ENCODE measurements at regions not wholly inside any gene's neighbourhood (a gene's known extent, or its start where the extent isn't known, plus 50 kb on each side); places are given as distances from the start of the nearest gene placed in this dataset.
A peak's percentile ranks its signal among the peaks of the same experiment; 100 is the strongest.

DNA sequence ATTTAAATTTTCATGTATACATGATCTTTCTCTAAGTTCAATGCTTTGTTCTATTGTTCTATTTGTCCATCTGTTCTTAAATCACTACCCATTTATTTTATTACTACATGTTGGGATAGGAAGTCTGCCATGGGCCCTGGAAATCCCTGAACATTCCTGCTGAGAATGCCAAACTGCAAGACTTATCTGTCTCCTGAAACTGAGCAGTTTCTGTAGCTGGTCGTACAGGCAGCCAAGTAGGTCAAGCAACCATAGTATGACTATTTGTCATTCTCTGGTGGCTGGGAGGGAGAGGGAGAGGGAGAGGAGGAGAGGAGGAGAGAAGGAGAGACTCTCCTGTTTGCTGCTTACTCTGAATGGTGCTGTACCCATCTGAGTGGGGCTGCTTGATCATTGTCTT is 82.8 kb upstream of the SNX19 start:
- TF ChIP-seq, protein P1, sequence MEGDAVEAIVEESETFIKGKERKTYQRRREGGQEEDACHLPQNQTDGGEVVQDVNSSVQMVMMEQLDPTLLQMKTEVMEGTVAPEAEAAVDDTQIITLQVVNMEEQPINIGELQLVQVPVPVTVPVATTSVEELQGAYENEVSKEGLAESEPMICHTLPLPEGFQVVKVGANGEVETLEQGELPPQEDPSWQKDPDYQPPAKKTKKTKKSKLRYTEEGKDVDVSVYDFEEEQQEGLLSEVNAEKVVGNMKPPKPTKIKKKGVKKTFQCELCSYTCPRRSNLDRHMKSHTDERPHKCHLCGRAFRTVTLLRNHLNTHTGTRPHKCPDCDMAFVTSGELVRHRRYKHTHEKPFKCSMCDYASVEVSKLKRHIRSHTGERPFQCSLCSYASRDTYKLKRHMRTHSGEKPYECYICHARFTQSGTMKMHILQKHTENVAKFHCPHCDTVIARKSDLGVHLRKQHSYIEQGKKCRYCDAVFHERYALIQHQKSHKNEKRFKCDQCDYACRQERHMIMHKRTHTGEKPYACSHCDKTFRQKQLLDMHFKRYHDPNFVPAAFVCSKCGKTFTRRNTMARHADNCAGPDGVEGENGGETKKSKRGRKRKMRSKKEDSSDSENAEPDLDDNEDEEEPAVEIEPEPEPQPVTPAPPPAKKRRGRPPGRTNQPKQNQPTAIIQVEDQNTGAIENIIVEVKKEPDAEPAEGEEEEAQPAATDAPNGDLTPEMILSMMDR (IDR thresholded peaks at IDR 0.05; ENCODE audit: insufficient read depth, low read length): no peak
- H3K4me3 ChIP-seq (ENCODE audit: low read depth, low read length): no peak overlapping the region
- peak; percentile 91 for DNase-seq (ENCODE audit: low read depth)

DNA sequence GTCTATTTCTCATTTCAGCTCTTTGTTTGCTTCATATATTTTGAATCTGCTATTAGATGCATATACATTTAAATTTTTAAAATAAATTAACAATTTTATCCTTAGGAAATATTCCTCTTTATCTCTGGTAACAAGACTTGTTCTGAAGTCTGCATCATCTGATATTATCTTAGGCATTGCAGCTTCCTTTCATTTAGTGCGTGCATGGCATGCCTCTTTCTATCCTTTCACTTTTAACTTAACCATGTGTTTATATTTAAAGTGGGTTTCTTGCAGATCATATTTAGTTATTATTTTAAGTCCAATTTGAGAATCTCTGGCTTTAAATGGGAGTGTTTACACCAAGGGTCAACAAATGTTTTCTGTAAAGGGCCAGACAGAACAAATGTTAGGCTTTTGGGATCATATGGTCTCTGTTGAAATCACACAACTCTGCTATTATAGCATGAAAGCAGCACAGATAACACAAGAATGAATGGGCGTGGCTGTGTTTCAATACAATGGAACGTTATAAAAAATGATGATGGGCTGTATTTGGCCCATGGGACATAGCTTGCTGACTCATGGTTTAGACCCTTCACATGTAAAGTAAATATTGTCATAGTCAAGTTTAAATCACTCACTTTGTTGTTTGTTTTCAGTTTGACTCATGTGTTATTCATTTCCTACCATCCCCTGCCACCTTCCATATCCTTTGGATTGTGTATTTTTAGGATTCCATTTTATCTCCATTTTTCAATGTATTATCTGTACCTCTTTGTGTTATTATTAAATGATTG is 83.9 kb upstream of the SNX19 start:
- peak; percentile 97 for DNase-seq (ENCODE audit: low read depth)
- no peak overlapping the region for H3K4me3 ChIP-seq (ENCODE audit: low read depth, low read length)
- TF ChIP-seq, protein P1 (IDR thresholded peaks at IDR 0.05; ENCODE audit: insufficient read depth, low read length): no peak

DNA sequence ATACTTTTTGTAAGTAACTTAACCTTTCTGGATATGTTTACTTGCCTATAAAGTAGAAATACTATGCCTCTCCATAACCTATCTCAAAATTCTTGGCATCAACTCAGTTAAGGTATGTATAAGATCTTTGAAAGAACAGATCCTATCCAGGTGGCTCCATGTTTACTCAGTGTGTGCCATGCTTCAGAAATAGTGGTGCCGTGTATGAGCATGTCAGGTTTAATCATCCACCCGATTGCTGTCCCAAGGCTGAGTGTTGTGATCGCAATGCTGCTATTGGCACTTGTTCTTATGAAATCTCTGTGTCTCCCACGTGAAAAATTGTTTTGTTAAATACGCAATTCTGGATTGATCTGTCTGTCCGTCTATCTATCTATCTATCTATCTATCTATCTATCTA is 85.9 kb upstream of the SNX19 start:
- TF ChIP-seq, protein P1 (IDR thresholded peaks at IDR 0.05; ENCODE audit: insufficient read depth, low read length): no peak
- DNase-seq (ENCODE audit: low read depth): no peak
- no peak overlapping the region for H3K4me3 ChIP-seq (ENCODE audit: low read depth, low read length)

DNA sequence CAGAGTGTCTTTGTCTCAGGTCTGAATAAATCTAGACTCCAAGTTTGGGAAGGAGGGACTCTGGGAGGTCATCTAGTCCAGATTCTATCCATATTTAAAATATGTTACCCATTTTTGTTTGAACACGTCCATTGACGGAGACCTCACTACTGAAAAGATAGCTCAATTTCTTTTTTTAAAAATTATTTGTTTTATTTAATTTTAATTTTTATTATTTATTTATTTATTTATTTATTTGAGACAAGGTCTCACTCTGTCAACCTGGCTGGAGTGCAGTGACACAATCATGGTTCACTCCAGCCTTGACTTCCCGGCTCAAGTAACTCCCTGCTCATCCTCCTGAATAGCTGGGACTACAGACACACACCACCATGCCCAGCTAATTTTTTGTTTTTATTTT is 89.5 kb upstream of the SNX19 start:
- DNase-seq (ENCODE audit: low read depth): no peak

DNA sequence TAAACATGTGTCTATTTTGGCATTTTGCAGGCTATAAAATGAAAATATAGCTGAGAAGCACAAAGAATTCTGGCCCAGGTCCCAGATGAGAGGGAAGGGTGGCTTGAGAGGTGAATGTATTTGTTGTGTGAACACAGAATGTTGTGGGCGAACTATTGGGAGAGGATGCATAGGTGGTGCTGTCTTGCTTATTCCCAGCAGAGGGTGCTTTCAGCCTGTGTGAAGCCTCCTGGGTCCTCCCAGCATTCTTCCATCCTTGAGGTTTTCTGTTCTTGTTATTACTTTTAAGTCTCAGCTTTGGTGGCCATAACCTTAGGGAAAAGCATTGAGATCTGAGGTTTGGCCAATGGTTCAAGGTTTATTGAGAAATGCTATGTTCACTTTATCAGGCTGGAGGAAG is 108.7 kb upstream of the SNX19 start:
- peak; percentile 72 for DNase-seq (ENCODE audit: low read depth)
- TF ChIP-seq, protein P1 (IDR thresholded peaks at IDR 0.05; ENCODE audit: insufficient read depth, low read length): peak; percentile 79
- H3K4me3 ChIP-seq (ENCODE audit: low read depth, low read length): no peak overlapping the region

More for the DNA sequence above, 89.5 kb upstream of the SNX19 start:
- no peak overlapping the region for H3K4me3 ChIP-seq (ENCODE audit: low read depth, low read length)
- TF ChIP-seq, protein P1 (IDR thresholded peaks at IDR 0.05; ENCODE audit: insufficient read depth, low read length): no peak

DNA sequence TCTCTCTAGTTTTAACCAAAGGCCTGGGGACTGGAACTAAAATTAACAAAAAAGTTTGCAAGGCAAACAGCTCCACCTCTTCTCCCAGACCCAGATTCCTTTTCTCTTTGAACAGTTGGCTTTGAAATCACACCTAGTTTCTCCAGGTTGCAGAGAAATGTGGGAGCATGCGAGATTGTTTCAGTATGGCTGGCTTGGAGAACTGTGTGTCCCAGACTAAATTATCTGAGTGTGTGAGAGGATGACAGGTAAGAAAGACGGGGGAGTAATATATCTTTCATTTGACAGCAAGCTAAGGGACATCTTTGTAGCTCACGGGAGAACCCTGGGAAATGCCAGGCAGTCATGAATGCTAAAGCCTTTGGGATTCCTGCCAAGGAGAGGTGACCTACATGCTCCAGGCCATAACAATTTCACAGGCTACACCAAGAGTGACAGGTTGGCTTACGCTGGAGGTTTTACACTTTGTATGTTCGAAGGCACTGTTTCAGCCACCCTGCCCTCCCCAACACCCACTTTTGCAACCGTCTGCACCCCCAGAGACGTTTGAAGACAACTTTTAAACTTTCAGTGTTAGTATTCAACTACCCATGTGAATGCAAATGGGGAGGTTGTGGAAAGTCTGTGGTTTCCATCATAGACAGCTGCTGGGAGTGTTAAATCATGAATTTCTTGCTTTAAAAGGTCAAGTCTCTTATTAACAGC is 109.3 kb upstream of the SNX19 start:
- no peak for DNase-seq (ENCODE audit: low read depth)
- TF ChIP-seq, protein P1 (IDR thresholded peaks at IDR 0.05; ENCODE audit: insufficient read depth, low read length): no peak
- no peak overlapping the region for H3K4me3 ChIP-seq (ENCODE audit: low read depth, low read length)
